ENCODE measurements at regions not wholly inside any gene's neighbourhood (a gene's known extent, or its start where the extent isn't known, plus 50 kb on each side); places are given as distances from the start of the nearest gene placed in this dataset.

- no peak for FAIRE-seq
Observed at GRCh38 chr5:128703322-128703721, 165.3 kb upstream of the FBN2 start.

More at GRCh38 chr5:128703322-128703721, 165.3 kb upstream of the FBN2 start:
- 0 out of 2 replicates have a peak, but pooled peaks cover 6% of the 10 kb centered on the region for H3K9me3 ChIP-seq (ENCODE audit: low read length)
- no peak overlapping the region for H2AFZ ChIP-seq (ENCODE audit: low read length)
- TF ChIP-seq ZNF556 (CRISPR knock-in tag; IDR thresholded peaks at IDR 0.05; ENCODE audit: borderline replicate concordance) (no peak), MLLT10 (CRISPR knock-in tag; IDR thresholded peaks at IDR 0.05) (no peak), TBX3 (IDR thresholded peaks at IDR 0.05; ENCODE audit: borderline replicate concordance) (no peak), SCMH1 (CRISPR knock-in tag; IDR thresholded peaks at IDR 0.05; ENCODE audit: borderline replicate concordance) (no peak), HMGA1 (CRISPR knock-in tag; conservative IDR thresholded peaks at IDR 0.05) (no peak), MBD4 (IDR thresholded peaks at IDR 0.05; ENCODE audit: borderline replicate concordance, low read length) (no peak), ZNF10 (CRISPR knock-in tag; IDR thresholded peaks at IDR 0.05; ENCODE audit: borderline replicate concordance, low read depth) (no peak), BATF2 (CRISPR knock-in tag; IDR thresholded peaks at IDR 0.05) (no peak), RFX1 (IDR thresholded peaks at IDR 0.05) (no peak), RNF219 (CRISPR knock-in tag; IDR thresholded peaks at IDR 0.05) (no peak), SMYD3 (CRISPR knock-in tag; IDR thresholded peaks at IDR 0.05) (no peak), CHCHD3 (CRISPR knock-in tag; IDR thresholded peaks at IDR 0.05) (no peak), ARNT2 (CRISPR knock-in tag; IDR thresholded peaks at IDR 0.05; ENCODE audit: low read depth) (no peak)
- TF ChIP-seq, protein P1, sequence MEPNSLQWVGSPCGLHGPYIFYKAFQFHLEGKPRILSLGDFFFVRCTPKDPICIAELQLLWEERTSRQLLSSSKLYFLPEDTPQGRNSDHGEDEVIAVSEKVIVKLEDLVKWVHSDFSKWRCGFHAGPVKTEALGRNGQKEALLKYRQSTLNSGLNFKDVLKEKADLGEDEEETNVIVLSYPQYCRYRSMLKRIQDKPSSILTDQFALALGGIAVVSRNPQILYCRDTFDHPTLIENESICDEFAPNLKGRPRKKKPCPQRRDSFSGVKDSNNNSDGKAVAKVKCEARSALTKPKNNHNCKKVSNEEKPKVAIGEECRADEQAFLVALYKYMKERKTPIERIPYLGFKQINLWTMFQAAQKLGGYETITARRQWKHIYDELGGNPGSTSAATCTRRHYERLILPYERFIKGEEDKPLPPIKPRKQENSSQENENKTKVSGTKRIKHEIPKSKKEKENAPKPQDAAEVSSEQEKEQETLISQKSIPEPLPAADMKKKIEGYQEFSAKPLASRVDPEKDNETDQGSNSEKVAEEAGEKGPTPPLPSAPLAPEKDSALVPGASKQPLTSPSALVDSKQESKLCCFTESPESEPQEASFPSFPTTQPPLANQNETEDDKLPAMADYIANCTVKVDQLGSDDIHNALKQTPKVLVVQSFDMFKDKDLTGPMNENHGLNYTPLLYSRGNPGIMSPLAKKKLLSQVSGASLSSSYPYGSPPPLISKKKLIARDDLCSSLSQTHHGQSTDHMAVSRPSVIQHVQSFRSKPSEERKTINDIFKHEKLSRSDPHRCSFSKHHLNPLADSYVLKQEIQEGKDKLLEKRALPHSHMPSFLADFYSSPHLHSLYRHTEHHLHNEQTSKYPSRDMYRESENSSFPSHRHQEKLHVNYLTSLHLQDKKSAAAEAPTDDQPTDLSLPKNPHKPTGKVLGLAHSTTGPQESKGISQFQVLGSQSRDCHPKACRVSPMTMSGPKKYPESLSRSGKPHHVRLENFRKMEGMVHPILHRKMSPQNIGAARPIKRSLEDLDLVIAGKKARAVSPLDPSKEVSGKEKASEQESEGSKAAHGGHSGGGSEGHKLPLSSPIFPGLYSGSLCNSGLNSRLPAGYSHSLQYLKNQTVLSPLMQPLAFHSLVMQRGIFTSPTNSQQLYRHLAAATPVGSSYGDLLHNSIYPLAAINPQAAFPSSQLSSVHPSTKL (CRISPR knock-in tag; IDR thresholded peaks at IDR 0.05) = no peak
- ChIA-PET POLR2A (no interaction called here), CTCF (ENCODE audit: low intra/inter-chr PET ratio, low total read pairs) (no interaction called here)
- no peaks in the 10 kb centered on the region for H4K20me1 ChIP-seq (ENCODE audit: insufficient read depth, low read length)
- BruUV-seq (replicated peaks) = no TSS peak
- ATAC-seq (no peak), DNase-seq (ENCODE audit: low spot score) (no peak)
- H3K79me2 ChIP-seq (ENCODE audit: insufficient read depth, low read length) = no peaks in the 10 kb centered on the region
- H3K36me3 ChIP-seq (replicated peaks in 1 of 2; ENCODE audit: control insufficient read depth in 1 of 2, insufficient read depth in 2 of 2, low read length in 2 of 2) = no peaks in the 10 kb centered on the region
- H3K4me1 ChIP-seq (ENCODE audit: insufficient read depth, low read length) = no peaks in the 10 kb centered on the region
- H3K4me2 ChIP-seq (ENCODE audit: low read depth, low read length) = no peak overlapping the region
- H3K4me3 ChIP-seq (replicated peaks in 1 of 3; ENCODE audit: insufficient read depth in 1 of 3, low read depth in 2 of 3, low read length in 3 of 3) = no peak overlapping the region
- no peaks in the 10 kb centered on the region for H3K27me3 ChIP-seq (ENCODE audit: control insufficient read depth in 1 of 2, insufficient read depth in 2 of 2, low read length in 2 of 2)
- in situ Hi-C loops (cut with HindIII; ENCODE audit: extremely low pct_ligation_motif_present, low pct_unique_long_range_greater_than_20kb) = no loop called here
- H3K27ac ChIP-seq (ENCODE audit: extremely low read length, insufficient read depth, low read length) = no peak overlapping the region
- intact Hi-C loops (cut with micrococcal nuclease; ENCODE audit: unreplicated experiment) = no loop called here
- no peak overlapping the region for H3K9ac ChIP-seq (ENCODE audit: insufficient read depth, low read depth, low read length)
- 0% methylated on average over 1 of the region's 1 CpG for WGBS (ENCODE audit: low lambda C conversion rate)

All from HepG2 (cell line).